GM21390 (cell line): ENCODE measurements at regions not wholly inside any gene's neighbourhood (a gene's known extent, or its start where the extent isn't known, plus 50 kb on each side); places are given as distances from the start of the nearest gene placed in this dataset.

Experiments
- ATAC-seq: cut with Tn5 transposase; IDR thresholded peaks from one replicate; pipeline ENCODE4 v1.9.1; 2021; ENCODE audit not compliant: unreplicated experiment

- no peak for ATAC-seq
These were observed 115.1 kb downstream of the CYLD start for GRCh38 chr16:50856991-50857390.

- ATAC-seq = no peak
These were observed 111.4 kb downstream of the CYLD start for GRCh38 chr16:50853329-50853728.
